BJ (cell line): ENCODE measurements at regions not wholly inside any gene's neighbourhood (a gene's known extent, or its start where the extent isn't known, plus 50 kb on each side); places are given as distances from the start of the nearest gene placed in this dataset.

Experiments used
- CTCF ChIA-PET: fragments of 350-600 bp; formaldehyde crosslinking; extraction: SDS; loops from one replicate; lab custom pipeline; 2021; ENCODE audit warnings: antibody characterized with exemption, inconsistent platforms; lab: Yijun Ruan, JAX
- POLR2A ChIA-PET: fragments of 300-600 bp; sonication (Branson Sonifier 250); formaldehyde crosslinking; extraction: SDS; loops from one replicate; lab custom pipeline; 2021; ENCODE audit warnings: antibody characterized with exemption; lab: Charles Lee
- DNase-seq: peaks from one replicate; pipeline ENCODE4 v3.0.0-alpha.2; 2011; ENCODE audit warnings: low read depth
- H3K27me3 ChIP-seq: 2 replicates; pipeline ENCODE4 v1.6.0; 2011; ENCODE audit warnings: low read length; ENCODE audit not compliant: control insufficient read depth, insufficient read depth
- H3K36me3 ChIP-seq: 2 replicates; pipeline ENCODE4 v1.5.1; 2011; ENCODE audit warnings: low read length; ENCODE audit not compliant: control insufficient read depth, insufficient read depth
- H3K4me3 ChIP-seq: 2 replicates; pipeline ENCODE4 v1.5.1; 2011; ENCODE audit warnings: low read depth, mild to moderate bottlenecking, control low read depth, low read length
- CTCF ChIP-seq: IDR thresholded peaks from 2 replicates; pipeline ENCODE4 v1.5.1; 2011; ENCODE audit warnings: low read depth, mild to moderate bottlenecking, control low read depth, inconsistent platforms, low read length, moderate library complexity; ENCODE audit not compliant: insufficient read depth

- Histone ChIP-seq H3K27me3 (no peaks in the 10 kb centered on the region), H3K36me3 (no peaks in the 10 kb centered on the region), H3K4me3 (no peak overlapping the region)
- TF ChIP-seq CTCF, result no peak
- POLR2A ChIA-PET, result no interaction called here
- no peak for DNase-seq
- CTCF ChIA-PET, result no interaction called here
Measured at GRCh38 chr10:78781251-78781913, 287.4 kb upstream of the ZMIZ1 start.

- no peak for TF ChIP-seq CTCF
- Histone ChIP-seq H3K27me3 (no peaks in the 10 kb centered on the region), H3K36me3 (no peaks in the 10 kb centered on the region), H3K4me3 (no peak overlapping the region)
- DNase-seq, result no peak
- ChIA-PET CTCF (no interaction called here), POLR2A (no interaction called here)
Measured at GRCh38 chr10:78781991-78782390, 286.8 kb upstream of the ZMIZ1 start.

GRCh38 chr10:78782441-78782840 lies 286.3 kb upstream of the ZMIZ1 start:
- CTCF ChIA-PET, result no interaction called here
- POLR2A ChIA-PET, result no interaction called here
- H3K27me3 ChIP-seq, result no peaks in the 10 kb centered on the region

GRCh38 chr10:78783753-78784152 lies 285.0 kb upstream of the ZMIZ1 start:
- POLR2A ChIA-PET, result no interaction called here
- H3K27me3 ChIP-seq, result no peaks in the 10 kb centered on the region
- no peak overlapping the region for H3K4me3 ChIP-seq
- DNase-seq, result no peak
- CTCF ChIA-PET, result no interaction called here
- H3K36me3 ChIP-seq, result no peaks in the 10 kb centered on the region
- TF ChIP-seq CTCF, result no peak

More at GRCh38 chr10:78782441-78782840, 286.3 kb upstream of the ZMIZ1 start:
- no peak for DNase-seq
- no peaks in the 10 kb centered on the region for H3K36me3 ChIP-seq
- no peak for TF ChIP-seq CTCF
- H3K4me3 ChIP-seq, result no peak overlapping the region

GRCh38 chr10:78784546-78784945 lies 284.2 kb upstream of the ZMIZ1 start:
- no peak for DNase-seq
- Histone ChIP-seq H3K36me3 (no peaks in the 10 kb centered on the region), H3K27me3 (no peaks in the 10 kb centered on the region), H3K4me3 (no peak overlapping the region)
- CTCF ChIA-PET, result no interaction called here
- no peak for TF ChIP-seq CTCF
- POLR2A ChIA-PET, result no interaction called here
